ENCODE measurements at regions not wholly inside any gene's neighbourhood (a gene's known extent, or its start where the extent isn't known, plus 50 kb on each side); places are given as distances from the start of the nearest gene placed in this dataset.

DNA sequence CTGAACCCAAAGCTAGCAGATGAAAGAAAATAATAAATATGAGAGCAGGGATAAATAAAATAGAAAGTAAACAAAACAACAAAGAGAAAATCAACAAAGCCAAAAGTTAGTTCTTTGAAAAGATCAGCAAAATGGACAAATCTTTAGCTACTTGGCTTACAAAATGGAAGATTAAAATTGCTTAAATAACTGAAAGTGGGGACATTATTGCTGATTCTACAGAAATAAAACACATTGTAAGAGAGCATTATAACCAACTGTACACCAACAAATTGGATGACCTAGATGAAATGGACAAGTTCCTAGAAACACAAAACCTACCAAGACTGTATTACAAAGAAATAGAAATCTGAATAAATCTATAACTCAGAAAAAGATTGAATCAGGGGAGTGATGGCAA lies 238.3 kb upstream of the C1orf87 start:
- no peak overlapping the region for H3K4me3 Mint-ChIP-seq
- Histone ChIP-seq H3K27me3 (ENCODE audit: control insufficient read depth, insufficient read depth, low read length) (no peaks in the 10 kb centered on the region), H3K4me3 (ENCODE audit: low read depth, low read length) (no peak overlapping the region), H3K36me3 (ENCODE audit: control insufficient read depth, insufficient read depth, low read length) (no peaks in the 10 kb centered on the region), H3K27ac (ENCODE audit: insufficient read depth, low read length, poor library complexity, severe bottlenecking) (no peak overlapping the region), H3K9me3 (ENCODE audit: control insufficient read depth in 2 of 2, low read length in 2 of 2) (no peaks in the 10 kb centered on the region), H3K4me1 (ENCODE audit: control insufficient read depth, insufficient read depth, low read length, poor library complexity, severe bottlenecking) (no peaks in the 10 kb centered on the region)
- H3K27ac Mint-ChIP-seq, result no peak overlapping the region
- no peak for ATAC-seq (ENCODE audit: low read depth in 2 of 2)
- H3K9me3 Mint-ChIP-seq, result peaks cover 0 to 12% (median 1%) of the 10 kb centered on the region in 7 donors
- H3K36me3 Mint-ChIP-seq, result no peaks in the 10 kb centered on the region
- no peaks in the 10 kb centered on the region for H3K4me1 Mint-ChIP-seq
- DNase-seq, result no peak
- H3K27me3 Mint-ChIP-seq, result no peaks in the 10 kb centered on the region

DNA sequence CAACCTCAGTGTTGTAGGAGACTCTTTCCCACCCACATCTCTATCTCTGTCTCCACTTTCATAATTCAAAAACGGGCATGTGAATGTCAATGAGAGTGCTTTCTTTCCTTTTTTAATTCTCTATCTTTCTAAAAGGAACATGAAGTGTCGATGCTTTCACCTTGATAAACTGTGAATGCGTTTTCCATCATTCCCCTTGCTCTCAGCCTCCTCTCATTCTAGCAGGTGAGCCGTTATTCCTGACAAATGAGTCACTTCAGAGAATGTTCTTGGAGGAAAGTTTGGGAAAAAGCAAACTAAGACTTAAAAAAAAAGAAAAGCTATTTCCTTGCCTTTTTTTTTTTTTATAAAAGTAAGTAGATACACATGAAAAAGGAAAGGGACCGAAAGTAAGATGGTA lies 226.0 kb upstream of the C1orf87 start:
- Mint-ChIP-seq H3K36me3 (no peaks in the 10 kb centered on the region), H3K4me3 (no peak overlapping the region), H3K27me3 (no peaks in the 10 kb centered on the region), H3K4me1 (no peaks in the 10 kb centered on the region), H3K27ac (no peak overlapping the region), H3K9me3 (peaks cover 0 to 4% (median 0%) of the 10 kb centered on the region in 7 donors)
- H3K9me3 ChIP-seq (ENCODE audit: control insufficient read depth in 2 of 2, low read length in 2 of 2), result no peaks in the 10 kb centered on the region
- DNase-seq (no peak), ATAC-seq (ENCODE audit: low read depth in 2 of 2) (no peak)
- H3K27me3 ChIP-seq (ENCODE audit: control insufficient read depth, insufficient read depth, low read length), result no peaks in the 10 kb centered on the region
- no peaks in the 10 kb centered on the region for H3K4me1 ChIP-seq (ENCODE audit: control insufficient read depth, insufficient read depth, low read length, poor library complexity, severe bottlenecking)
- no peak overlapping the region for H3K4me3 ChIP-seq (ENCODE audit: low read depth, low read length)
- no peaks in the 10 kb centered on the region for H3K36me3 ChIP-seq (ENCODE audit: control insufficient read depth, insufficient read depth, low read length)
- H3K27ac ChIP-seq (ENCODE audit: insufficient read depth, low read length, poor library complexity, severe bottlenecking), result no peak overlapping the region

DNA sequence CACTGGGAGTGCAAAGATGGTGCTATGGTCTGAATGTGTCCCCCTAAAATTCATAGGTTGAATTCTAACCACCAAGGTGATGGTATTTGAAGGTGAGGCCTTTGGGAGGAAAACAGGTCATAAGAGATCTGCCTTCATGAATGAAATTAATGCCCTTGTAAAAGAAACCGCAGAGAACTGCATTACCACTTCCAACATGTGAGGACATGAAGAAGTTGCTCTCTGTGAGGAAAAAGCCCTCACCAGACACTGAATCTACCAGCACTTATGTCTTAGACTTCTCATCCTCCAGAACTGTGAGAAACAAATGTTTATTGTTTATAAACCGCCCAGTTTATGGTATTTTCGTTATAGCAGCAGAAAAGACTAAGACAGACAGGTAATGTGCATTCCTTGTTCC lies 224.7 kb upstream of the C1orf87 start:
- H3K27ac ChIP-seq (ENCODE audit: insufficient read depth, low read length, poor library complexity, severe bottlenecking), result no peak overlapping the region
- peaks cover 0 to 5% (median 0%) of the 10 kb centered on the region in 7 donors for H3K9me3 Mint-ChIP-seq
- H3K27ac Mint-ChIP-seq, result no peak overlapping the region
- no peak overlapping the region for H3K4me3 ChIP-seq (ENCODE audit: low read depth, low read length)
- H3K4me1 Mint-ChIP-seq, result no peaks in the 10 kb centered on the region
- H3K4me3 Mint-ChIP-seq, result no peak overlapping the region
- H3K4me1 ChIP-seq (ENCODE audit: control insufficient read depth, insufficient read depth, low read length, poor library complexity, severe bottlenecking), result no peaks in the 10 kb centered on the region
- H3K36me3 Mint-ChIP-seq, result no peaks in the 10 kb centered on the region
- ATAC-seq (ENCODE audit: low read depth in 2 of 2) (no peak), DNase-seq (no peak)
- no peaks in the 10 kb centered on the region for H3K27me3 ChIP-seq (ENCODE audit: control insufficient read depth, insufficient read depth, low read length)
- no peaks in the 10 kb centered on the region for H3K36me3 ChIP-seq (ENCODE audit: control insufficient read depth, insufficient read depth, low read length)
- H3K27me3 Mint-ChIP-seq, result no peaks in the 10 kb centered on the region
- no peaks in the 10 kb centered on the region for H3K9me3 ChIP-seq (ENCODE audit: control insufficient read depth in 2 of 2, low read length in 2 of 2)

DNA sequence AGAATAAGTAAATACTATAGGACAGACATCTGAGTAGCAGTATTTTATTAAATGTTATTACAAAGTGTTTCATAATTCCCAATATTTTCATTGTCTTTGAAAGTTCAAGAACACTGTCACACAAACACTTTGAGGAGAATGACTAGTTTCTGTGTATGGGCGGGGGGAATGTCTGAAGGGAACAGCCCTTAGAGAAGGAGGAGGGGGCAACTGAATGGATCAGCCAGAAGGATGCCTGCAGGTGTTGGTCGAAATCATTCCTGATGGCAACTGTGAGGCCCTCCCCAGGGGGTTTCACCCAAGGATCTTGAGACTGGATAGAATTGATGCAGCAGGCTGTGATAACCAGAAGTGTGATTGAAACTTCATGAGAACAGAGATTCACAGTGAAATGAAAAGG lies 223.2 kb upstream of the C1orf87 start:
- Mint-ChIP-seq H3K27ac (no peak overlapping the region), H3K36me3 (no peaks in the 10 kb centered on the region), H3K27me3 (no peaks in the 10 kb centered on the region), H3K4me1 (no peaks in the 10 kb centered on the region), H3K4me3 (no peak overlapping the region), H3K9me3 (peaks cover 0 to 3% (median 0%) of the 10 kb centered on the region in 7 donors)
- no peak for ATAC-seq (ENCODE audit: low read depth in 2 of 2)
- H3K4me3 ChIP-seq (ENCODE audit: low read depth, low read length), result no peak overlapping the region
- H3K27ac ChIP-seq (ENCODE audit: insufficient read depth, low read length, poor library complexity, severe bottlenecking), result no peak overlapping the region
- no peaks in the 10 kb centered on the region for H3K9me3 ChIP-seq (ENCODE audit: control insufficient read depth in 2 of 2, low read length in 2 of 2)
- no peaks in the 10 kb centered on the region for H3K27me3 ChIP-seq (ENCODE audit: control insufficient read depth, insufficient read depth, low read length)
- no peak for DNase-seq
- H3K4me1 ChIP-seq (ENCODE audit: control insufficient read depth, insufficient read depth, low read length, poor library complexity, severe bottlenecking), result no peaks in the 10 kb centered on the region
- H3K36me3 ChIP-seq (ENCODE audit: control insufficient read depth, insufficient read depth, low read length), result no peaks in the 10 kb centered on the region

DNA sequence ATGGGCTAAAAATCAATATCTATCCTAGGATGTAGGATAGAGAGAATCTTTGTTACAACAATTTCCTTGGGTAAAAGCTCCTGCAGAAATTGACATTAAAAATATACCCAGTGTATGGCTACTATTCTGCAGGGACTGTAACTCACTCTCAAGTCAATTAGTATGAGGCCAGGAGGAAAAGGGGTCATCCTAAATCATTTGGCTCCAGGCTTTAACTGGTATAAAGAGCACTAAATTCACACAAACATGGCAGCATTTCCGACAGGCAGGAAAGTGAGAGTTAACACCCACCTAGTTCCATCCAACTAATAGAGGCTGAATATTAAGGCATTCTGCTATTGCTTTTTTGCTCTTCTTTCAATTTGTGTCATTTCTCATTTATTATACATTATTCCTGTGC lies 218.6 kb upstream of the C1orf87 start:
- H3K36me3 ChIP-seq (ENCODE audit: control insufficient read depth, insufficient read depth, low read length), result no peaks in the 10 kb centered on the region
- ATAC-seq (ENCODE audit: low read depth in 2 of 2) (no peak), DNase-seq (no peak)
- Mint-ChIP-seq H3K4me3 (no peak overlapping the region), H3K4me1 (no peaks in the 10 kb centered on the region), H3K9me3 (peaks cover 0 to 5% (median 0%) of the 10 kb centered on the region in 7 donors), H3K27me3 (no peaks in the 10 kb centered on the region), H3K27ac (no peak overlapping the region), H3K36me3 (no peaks in the 10 kb centered on the region)
- H3K27me3 ChIP-seq (ENCODE audit: control insufficient read depth, insufficient read depth, low read length), result no peaks in the 10 kb centered on the region
- no peak overlapping the region for H3K27ac ChIP-seq (ENCODE audit: insufficient read depth, low read length, poor library complexity, severe bottlenecking)
- no peaks in the 10 kb centered on the region for H3K4me1 ChIP-seq (ENCODE audit: control insufficient read depth, insufficient read depth, low read length, poor library complexity, severe bottlenecking)
- H3K4me3 ChIP-seq (ENCODE audit: low read depth, low read length), result no peak overlapping the region
- H3K9me3 ChIP-seq (ENCODE audit: control insufficient read depth in 2 of 2, low read length in 2 of 2), result no peaks in the 10 kb centered on the region

DNA sequence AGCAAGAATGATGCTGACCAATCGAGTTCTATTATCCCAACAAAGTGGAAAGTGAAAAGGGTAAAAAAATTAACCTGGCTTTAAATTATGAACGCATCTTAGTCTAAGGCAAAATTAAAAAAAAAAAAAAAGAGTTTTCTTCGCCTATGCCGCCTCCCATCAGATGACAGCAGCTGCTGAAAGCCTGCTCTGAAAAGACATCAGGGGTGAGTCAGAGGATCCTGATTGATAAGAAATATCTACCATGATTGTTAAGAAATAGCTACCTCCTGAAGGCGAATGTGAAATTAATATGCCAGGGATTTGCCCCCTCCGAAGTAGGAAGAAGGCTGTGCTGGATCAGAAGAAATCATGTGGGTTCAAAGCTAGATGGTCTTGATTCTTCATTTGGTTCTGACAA lies 216.8 kb upstream of the C1orf87 start:
- H3K27me3 Mint-ChIP-seq, result no peaks in the 10 kb centered on the region
- H3K4me3 Mint-ChIP-seq, result no peak overlapping the region
- Histone ChIP-seq H3K4me1 (ENCODE audit: control insufficient read depth, insufficient read depth, low read length, poor library complexity, severe bottlenecking) (no peaks in the 10 kb centered on the region), H3K27me3 (ENCODE audit: control insufficient read depth, insufficient read depth, low read length) (no peaks in the 10 kb centered on the region), H3K36me3 (ENCODE audit: control insufficient read depth, insufficient read depth, low read length) (no peaks in the 10 kb centered on the region), H3K4me3 (ENCODE audit: low read depth, low read length) (no peak overlapping the region), H3K9me3 (ENCODE audit: control insufficient read depth in 2 of 2, low read length in 2 of 2) (no peaks in the 10 kb centered on the region), H3K27ac (ENCODE audit: insufficient read depth, low read length, poor library complexity, severe bottlenecking) (no peak overlapping the region)
- H3K27ac Mint-ChIP-seq, result no peak overlapping the region
- ATAC-seq (ENCODE audit: low read depth in 2 of 2) (no peak), DNase-seq (no peak)
- H3K36me3 Mint-ChIP-seq, result no peaks in the 10 kb centered on the region
- no peaks in the 10 kb centered on the region for H3K4me1 Mint-ChIP-seq
- peaks cover 0 to 5% (median 0%) of the 10 kb centered on the region in 7 donors for H3K9me3 Mint-ChIP-seq

DNA sequence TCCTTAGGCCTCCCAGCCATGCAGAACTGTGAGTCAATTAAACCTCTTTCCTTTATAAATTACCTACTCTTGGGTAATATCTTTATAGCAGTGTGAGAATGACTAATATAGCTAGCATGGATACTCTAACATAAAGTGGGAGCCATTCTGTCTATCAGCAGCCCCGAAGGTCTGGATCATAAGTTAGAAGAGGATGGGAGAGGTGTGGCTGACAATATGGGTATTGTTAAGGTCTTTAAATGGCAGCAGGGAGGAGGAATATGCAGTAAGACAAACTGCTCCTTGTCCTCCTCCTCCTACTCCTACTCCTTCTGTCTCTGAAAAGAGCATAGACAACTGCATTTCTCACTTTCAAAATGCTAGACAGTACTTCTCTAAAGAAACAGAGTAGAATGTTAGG lies 214.0 kb upstream of the C1orf87 start:
- no peak overlapping the region for H3K27ac ChIP-seq (ENCODE audit: insufficient read depth, low read length, poor library complexity, severe bottlenecking)
- no peaks in the 10 kb centered on the region for H3K27me3 Mint-ChIP-seq
- ATAC-seq (ENCODE audit: low read depth in 2 of 2), result no peak
- no peak for DNase-seq
- peaks cover 0 to 3% (median 0%) of the 10 kb centered on the region in 7 donors for H3K9me3 Mint-ChIP-seq
- no peaks in the 10 kb centered on the region for H3K4me1 ChIP-seq (ENCODE audit: control insufficient read depth, insufficient read depth, low read length, poor library complexity, severe bottlenecking)
- no peaks in the 10 kb centered on the region for H3K27me3 ChIP-seq (ENCODE audit: control insufficient read depth, insufficient read depth, low read length)
- H3K27ac Mint-ChIP-seq, result no peak overlapping the region
- no peaks in the 10 kb centered on the region for H3K36me3 ChIP-seq (ENCODE audit: control insufficient read depth, insufficient read depth, low read length)
- H3K4me3 Mint-ChIP-seq, result no peak overlapping the region
- no peaks in the 10 kb centered on the region for H3K36me3 Mint-ChIP-seq
- H3K4me3 ChIP-seq (ENCODE audit: low read depth, low read length), result no peak overlapping the region
- H3K4me1 Mint-ChIP-seq, result no peaks in the 10 kb centered on the region
- no peaks in the 10 kb centered on the region for H3K9me3 ChIP-seq (ENCODE audit: control insufficient read depth in 2 of 2, low read length in 2 of 2)

DNA sequence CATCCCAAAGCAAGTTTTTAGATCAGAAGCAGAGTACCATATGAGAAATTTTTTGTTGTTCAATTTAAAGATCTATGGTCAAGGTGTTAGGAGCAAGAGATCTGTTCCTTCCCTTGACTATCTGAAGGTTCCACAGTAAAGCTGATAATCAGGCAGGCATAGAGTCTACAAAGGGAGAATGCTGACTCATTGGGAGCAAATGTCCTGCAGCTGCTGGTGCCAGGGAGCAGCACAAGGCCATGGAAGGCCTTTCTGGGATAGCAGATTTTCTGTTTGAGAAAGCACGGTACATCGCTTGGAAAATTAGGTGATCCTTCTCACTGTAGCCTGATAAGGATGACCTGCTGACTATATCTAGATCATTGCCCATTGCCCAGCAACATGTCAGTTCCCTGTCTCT lies 210.1 kb upstream of the C1orf87 start:
- Histone ChIP-seq H3K4me1 (ENCODE audit: control insufficient read depth, insufficient read depth, low read length, poor library complexity, severe bottlenecking) (no peaks in the 10 kb centered on the region), H3K9me3 (ENCODE audit: control insufficient read depth in 2 of 2, low read length in 2 of 2) (no peaks in the 10 kb centered on the region), H3K27me3 (ENCODE audit: control insufficient read depth, insufficient read depth, low read length) (no peaks in the 10 kb centered on the region), H3K27ac (ENCODE audit: insufficient read depth, low read length, poor library complexity, severe bottlenecking) (no peak overlapping the region), H3K4me3 (ENCODE audit: low read depth, low read length) (no peak overlapping the region), H3K36me3 (ENCODE audit: control insufficient read depth, insufficient read depth, low read length) (no peaks in the 10 kb centered on the region)
- H3K27me3 Mint-ChIP-seq, result no peaks in the 10 kb centered on the region
- ATAC-seq (ENCODE audit: low read depth in 2 of 2) (no peak), DNase-seq (no peak)
- H3K27ac Mint-ChIP-seq, result no peak overlapping the region
- H3K9me3 Mint-ChIP-seq, result peaks cover 0 to 3% (median 0%) of the 10 kb centered on the region in 7 donors
- H3K36me3 Mint-ChIP-seq, result no peaks in the 10 kb centered on the region
- H3K4me3 Mint-ChIP-seq, result no peak overlapping the region
- H3K4me1 Mint-ChIP-seq, result no peaks in the 10 kb centered on the region
